Thoracic aorta (tissue), 2 donors: ENCODE measurements at regions not wholly inside any gene's neighbourhood (a gene's known extent, or its start where the extent isn't known, plus 50 kb on each side); places are given as distances from the start of the nearest gene placed in this dataset.

Experiments
- ATAC-seq: fragments of 150-250 bp; one replicate; pipeline ENCODE4 v1.8.0; 2017; ENCODE audit warnings: low read depth; ENCODE audit not compliant: insufficient number of reproducible peaks, low FRiP score
- DNase-seq: peaks from one replicate; pipeline ENCODE4 v3.0.0-alpha.2; 2020; ENCODE audit warnings: low spot score
- H3K27ac ChIP-seq, 2 donors: fragments of 200-600 bp; sonication (generic); 1 replicate in 1 of 2; 2 replicates in 1 of 2; pipeline ENCODE4 v1.5.1; 2016; ENCODE audit warnings: mild to moderate bottlenecking in 2 of 2, moderate library complexity in 2 of 2
- H3K27me3 ChIP-seq: fragments of 200-600 bp; sonication (generic); replicated peaks from 2 replicates; pipeline ENCODE4 v1.6.0; 2016; ENCODE audit warnings: mild to moderate bottlenecking; ENCODE audit not compliant: insufficient read depth
- H3K36me3 ChIP-seq: fragments of 200-600 bp; sonication (generic); one replicate; pipeline ENCODE4 v1.5.1; 2016
- H3K4me1 ChIP-seq, 2 donors: fragments of 200-600 bp; sonication (generic); 1 replicate in 1 of 2; 2 replicates in 1 of 2; pipeline versions ENCODE4 v1.5.1 to v1.6.0; 2016; ENCODE audit warnings: low read depth in 2 of 2, mild to moderate bottlenecking in 1 of 2; ENCODE audit not compliant: control insufficient read depth in 1 of 2
- H3K4me3 ChIP-seq: fragments of 200-600 bp; sonication (generic); 2 replicates; pipeline ENCODE4 v1.5.1; 2016; ENCODE audit warnings: mild to moderate bottlenecking
- H3K9me3 ChIP-seq: fragments of 200-600 bp; sonication (generic); 2 replicates; pipeline ENCODE4 v1.5.1; 2016
- CTCF ChIP-seq: fragments of 200-600 bp; sonication (generic); IDR thresholded peaks from one replicate; pipeline ENCODE4 v1.5.1; 2019; ENCODE audit warnings: antibody characterized with exemption

- no peak for ATAC-seq
- no peak for TF ChIP-seq CTCF
- no peaks in the 10 kb centered on the region for H3K9me3 ChIP-seq
Measured at GRCh38 chr21:35586305-35586704, 474.0 kb downstream of the SETD4 start.

GRCh38 chr21:35585878-35586277 lies 474.4 kb downstream of the SETD4 start:
- TF ChIP-seq CTCF: no peak
- ATAC-seq: no peak
- Histone ChIP-seq H3K36me3 (no peaks in the 10 kb centered on the region), H3K4me3 (no peak overlapping the region), H3K9me3 (no peaks in the 10 kb centered on the region), H3K4me1 (no peaks in the 10 kb centered on the region), H3K27me3 (no peaks in the 10 kb centered on the region), H3K27ac (no peak overlapping the region)
- no peak for DNase-seq

More at GRCh38 chr21:35586305-35586704, 474.0 kb downstream of the SETD4 start:
- H3K27me3 ChIP-seq: no peaks in the 10 kb centered on the region
- no peak for DNase-seq
- H3K4me3 ChIP-seq: no peak overlapping the region
- no peaks in the 10 kb centered on the region for H3K4me1 ChIP-seq
- no peaks in the 10 kb centered on the region for H3K36me3 ChIP-seq
- H3K27ac ChIP-seq: no peak overlapping the region

GRCh38 chr21:35585155-35585554 lies 475.2 kb downstream of the SETD4 start:
- DNase-seq: no peak
- no peaks in the 10 kb centered on the region for H3K4me1 ChIP-seq
- H3K4me3 ChIP-seq: no peak overlapping the region
- H3K36me3 ChIP-seq: no peaks in the 10 kb centered on the region
- H3K9me3 ChIP-seq: no peaks in the 10 kb centered on the region
- no peak overlapping the region for H3K27ac ChIP-seq
- ATAC-seq: no peak
- no peak for TF ChIP-seq CTCF
- no peaks in the 10 kb centered on the region for H3K27me3 ChIP-seq

- no peak for ATAC-seq
- H3K27ac ChIP-seq: no peak overlapping the region
- no peak for TF ChIP-seq CTCF
Measured at GRCh38 chr21:35583566-35584216, 476.6 kb downstream of the SETD4 start.

GRCh38 chr21:35582731-35583130 lies 477.6 kb downstream of the SETD4 start:
- Histone ChIP-seq H3K4me3 (no peak overlapping the region), H3K36me3 (no peaks in the 10 kb centered on the region), H3K4me1 (no peaks in the 10 kb centered on the region), H3K27me3 (no peaks in the 10 kb centered on the region), H3K9me3 (no peaks in the 10 kb centered on the region), H3K27ac (no peak overlapping the region)
- TF ChIP-seq CTCF: no peak
- no peak for DNase-seq
- no peak for ATAC-seq

More at GRCh38 chr21:35583566-35584216, 476.6 kb downstream of the SETD4 start:
- Histone ChIP-seq H3K4me1 (no peaks in the 10 kb centered on the region), H3K9me3 (no peaks in the 10 kb centered on the region), H3K36me3 (no peaks in the 10 kb centered on the region), H3K4me3 (no peak overlapping the region), H3K27me3 (no peaks in the 10 kb centered on the region)
- DNase-seq: no peak
